ENCODE measurements at regions not wholly inside any gene's neighbourhood (a gene's known extent, or its start where the extent isn't known, plus 50 kb on each side); places are given as distances from the start of the nearest gene placed in this dataset.

GRCh38 chr4:12145768-12146167, 717.1 kb upstream of the HS3ST1 start:
- TF ChIP-seq EZH2 (IDR thresholded peaks at IDR 0.05) (no peak), POLR2AphosphoS5 (IDR thresholded peaks at IDR 0.05; ENCODE audit: borderline replicate concordance, low read depth, low read length) (no peak)
